GM19468 (cell line): ENCODE measurements at regions not wholly inside any gene's neighbourhood (a gene's known extent, or its start where the extent isn't known, plus 50 kb on each side); places are given as distances from the start of the nearest gene placed in this dataset.
"Not testable (repeated sequence)": the region's sequence is repeated elsewhere in the genome, so short reads cannot be mapped to it uniquely, and the experiment has no call there.

Experiments
- ATAC-seq: cut with Tn5 transposase; IDR thresholded peaks from one replicate; pipeline ENCODE4 v1.9.1; 2021; ENCODE audit warnings: mild to moderate bottlenecking, moderate library complexity, moderate number of reproducible peaks; ENCODE audit not compliant: unreplicated experiment; ENCODE audit errors: extremely low read depth

- ATAC-seq = no peak
These were observed 2676.6 kb downstream of the PCDH9 start for GRCh38 chr13:64553411-64554129.

- no peak for ATAC-seq
These were observed 2678.4 kb downstream of the PCDH9 start for GRCh38 chr13:64551755-64552154.

DNA sequence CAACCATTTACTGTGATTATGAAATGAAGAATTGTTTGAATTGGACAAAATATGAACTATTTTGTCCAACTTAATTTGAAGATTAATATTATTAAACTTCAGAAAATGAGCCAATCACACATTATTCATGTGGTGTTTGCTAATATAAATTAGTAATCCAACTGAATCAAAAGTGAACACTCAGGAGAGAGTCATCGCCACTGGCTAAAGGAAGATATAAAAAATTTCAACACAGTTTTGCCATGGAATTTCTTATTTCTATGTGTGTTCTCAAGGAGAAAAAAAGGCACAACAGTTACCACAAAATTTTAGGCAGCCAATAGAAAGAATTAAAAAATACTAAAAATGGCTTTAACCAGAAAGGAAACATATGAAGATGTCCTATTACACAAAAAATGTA is 2683.8 kb downstream of the PCDH9 start:
- ATAC-seq = no peak

DNA sequence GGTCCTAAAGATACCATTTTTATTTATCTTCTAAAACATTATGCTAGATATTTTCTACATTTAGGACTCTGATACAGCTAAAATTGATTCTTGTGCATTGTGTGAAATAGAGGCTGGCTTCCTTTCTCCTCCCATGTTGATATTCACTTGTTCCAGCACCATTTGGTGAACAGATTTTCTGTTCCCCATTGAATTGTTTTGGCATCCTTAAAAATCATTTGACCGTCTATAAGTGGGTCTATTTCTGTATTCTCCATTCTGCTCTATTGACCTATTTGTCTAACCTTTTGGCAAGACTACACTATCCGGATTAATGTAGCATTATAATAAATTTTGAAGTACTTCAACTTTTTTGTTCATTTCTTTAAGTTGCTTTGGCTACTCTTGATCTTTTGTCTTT is 2689.2 kb downstream of the PCDH9 start:
- no peak for ATAC-seq

GRCh38 chr13:64540468-64540867 is 2689.7 kb downstream of the PCDH9 start:
- ATAC-seq = no peak

- no peak for ATAC-seq
These were observed 2691.4 kb downstream of the PCDH9 start for GRCh38 chr13:64538711-64539110.

DNA sequence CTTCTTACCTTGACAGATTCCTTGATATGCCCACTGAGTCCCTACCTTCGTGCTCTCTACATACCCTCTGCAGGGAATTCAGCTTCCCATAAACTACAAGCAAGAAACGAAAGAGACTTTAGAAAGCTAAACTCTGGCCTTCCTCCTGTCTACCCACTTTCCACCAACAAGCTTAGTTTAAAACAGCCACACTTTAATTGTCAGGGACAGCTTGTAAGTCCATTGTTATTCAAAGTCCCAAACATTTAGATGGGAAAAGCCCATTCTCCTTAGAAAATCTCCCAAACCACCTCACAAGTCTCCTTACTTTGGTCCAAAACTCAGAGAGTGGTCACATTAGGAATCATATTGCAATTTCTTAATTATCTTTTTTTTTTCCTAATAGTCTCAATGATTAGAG is 2695.8 kb downstream of the PCDH9 start:
- no peak for ATAC-seq

DNA sequence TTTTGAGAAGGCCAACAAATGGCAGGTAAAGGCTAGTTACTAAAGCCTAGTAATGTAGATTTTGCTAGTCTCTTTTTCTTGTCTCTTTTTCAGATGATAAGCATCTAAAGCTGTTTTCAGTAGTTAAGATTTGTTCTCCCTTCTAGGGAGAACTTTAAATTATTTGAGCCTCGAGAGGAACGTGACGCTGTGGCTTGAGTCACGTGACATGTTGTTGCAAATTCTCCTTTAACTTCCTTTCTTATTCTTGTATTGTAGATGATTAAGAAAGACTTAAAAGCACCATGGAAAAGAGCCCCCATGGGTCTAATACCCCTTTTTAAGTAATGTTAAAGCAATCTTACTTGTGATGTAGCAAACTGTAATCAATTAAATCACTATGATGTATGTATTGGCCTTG is 2698.7 kb downstream of the PCDH9 start:
- no peak for ATAC-seq

- ATAC-seq = no peak
These were observed 2700.2 kb downstream of the PCDH9 start for GRCh38 chr13:64529874-64530485.

- ATAC-seq = no peak
These were observed 2701.3 kb downstream of the PCDH9 start for GRCh38 chr13:64528838-64529237.

- no peak for ATAC-seq
These were observed 2702.6 kb downstream of the PCDH9 start for GRCh38 chr13:64527561-64527960.

- no peak for ATAC-seq
These were observed 2704.4 kb downstream of the PCDH9 start for GRCh38 chr13:64525687-64526086.

GRCh38 chr13:64510747-64511146 is 2719.4 kb downstream of the PCDH9 start:
- ATAC-seq = no peak

GRCh38 chr13:64506246-64506645 is 2723.9 kb downstream of the PCDH9 start:
- no peak for ATAC-seq

DNA sequence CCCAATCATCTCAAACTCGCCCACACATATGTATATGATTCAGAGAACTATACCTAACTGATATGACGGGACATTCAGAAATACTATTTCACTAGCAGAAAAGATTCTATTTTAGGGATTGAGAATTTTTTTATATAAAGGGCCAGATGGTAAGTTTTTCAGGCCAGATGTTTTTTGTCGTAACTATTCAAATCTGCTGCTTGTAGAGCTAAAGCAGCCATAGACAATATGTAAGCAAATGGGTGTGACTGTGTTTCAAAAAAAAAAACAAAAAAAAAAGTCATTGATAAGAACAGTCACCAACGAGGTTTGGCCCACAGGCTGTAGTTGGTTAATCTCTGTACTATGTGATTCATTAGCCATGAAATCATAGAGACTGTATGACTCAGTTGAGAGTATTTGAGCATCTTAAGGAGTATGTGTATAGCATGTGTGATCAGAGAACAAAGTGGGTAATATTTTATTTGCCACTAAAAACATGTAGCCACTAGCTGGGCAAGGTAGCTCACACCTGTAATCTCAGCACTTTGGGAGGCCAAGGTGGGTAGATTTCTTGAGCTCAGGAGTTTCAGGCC is 2724.7 kb downstream of the PCDH9 start:
- ATAC-seq = no peak

DNA sequence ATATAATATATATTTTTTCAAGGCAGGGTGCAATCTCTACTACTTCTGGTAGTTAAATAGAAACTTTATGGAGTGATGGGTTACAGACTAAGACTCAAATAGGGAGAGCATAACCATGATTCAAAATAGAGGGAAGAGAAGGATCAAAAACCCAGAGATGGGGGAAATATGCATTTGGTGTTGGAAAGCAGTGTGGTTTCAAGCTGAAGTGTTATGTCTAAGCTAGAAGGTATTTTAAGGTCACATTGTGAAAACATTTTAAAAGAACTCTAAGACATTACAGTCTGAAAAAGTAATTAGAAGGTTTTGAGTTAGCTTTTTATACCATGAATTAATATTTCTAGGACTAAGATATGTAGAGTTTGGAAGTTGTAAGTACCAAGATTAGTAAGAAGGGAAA is 2741.4 kb downstream of the PCDH9 start:
- ATAC-seq = no peak

GRCh38 chr13:64482373-64482772 is 2747.8 kb downstream of the PCDH9 start:
- ATAC-seq = no peak

DNA sequence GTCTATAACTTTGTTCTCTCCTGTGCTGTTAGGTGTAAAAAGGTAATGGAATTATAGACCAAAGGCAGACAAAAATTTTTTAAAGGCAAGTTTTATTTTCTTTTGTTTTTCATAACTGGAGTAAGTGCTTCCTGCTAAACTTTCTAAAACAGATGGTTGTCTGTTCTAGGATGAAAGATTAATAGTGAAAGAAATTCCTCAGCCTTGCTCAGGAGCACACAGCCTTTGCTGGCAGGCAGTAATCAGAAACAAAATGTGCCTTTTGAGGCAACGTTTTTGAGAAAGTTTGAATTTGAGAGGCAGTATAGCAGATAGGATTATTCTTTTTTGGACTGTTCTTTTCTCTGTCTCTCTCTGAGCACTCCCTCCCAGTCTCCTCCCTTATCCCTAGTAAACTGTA is 2749.5 kb downstream of the PCDH9 start:
- no peak for ATAC-seq

DNA sequence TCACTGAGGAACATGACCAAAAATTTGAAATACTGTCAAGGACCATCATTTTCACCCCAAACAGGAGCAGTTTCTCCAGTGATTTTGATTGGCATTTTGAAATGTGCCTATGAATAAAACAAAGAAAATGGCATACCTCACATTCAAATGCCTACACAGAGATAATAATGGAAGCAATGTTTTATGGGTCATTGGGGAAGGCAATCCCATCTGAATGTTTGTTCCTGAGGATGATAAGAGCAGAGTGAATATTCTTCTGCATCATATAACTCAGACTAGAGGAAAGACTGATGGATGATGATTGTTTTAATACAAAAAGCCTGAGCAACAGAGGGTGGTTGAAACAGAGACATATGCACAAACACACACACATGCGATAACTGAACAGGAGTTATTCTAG is 2749.9 kb downstream of the PCDH9 start:
- no peak for ATAC-seq

- ATAC-seq = no peak
These were observed 2753.0 kb downstream of the PCDH9 start for GRCh38 chr13:64477146-64477545.

DNA sequence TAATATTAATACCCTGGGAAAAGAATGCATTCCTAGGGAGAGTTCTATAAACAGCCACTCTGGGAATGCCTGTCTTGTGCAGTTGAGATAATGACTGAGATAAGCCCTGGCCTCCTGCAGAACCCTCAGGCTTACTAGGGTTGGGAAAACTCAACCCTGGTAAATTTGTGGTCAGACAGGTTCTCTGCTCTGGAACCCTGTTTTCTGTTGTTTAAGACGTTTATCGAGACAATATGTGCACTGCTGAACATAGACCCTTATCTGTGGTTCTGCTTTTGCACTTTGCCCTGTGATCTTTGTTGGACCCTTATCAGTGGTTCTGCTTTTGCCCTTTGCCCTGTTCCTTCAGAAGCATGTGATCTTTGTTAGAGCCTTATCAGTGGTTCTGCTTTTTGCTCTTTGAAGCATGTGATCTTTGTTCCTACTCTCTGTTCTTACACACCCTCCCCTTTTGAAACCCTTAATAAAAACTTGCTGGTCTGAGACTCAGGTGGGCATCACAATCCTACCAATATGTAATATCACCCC is 2754.0 kb downstream of the PCDH9 start:
- ATAC-seq = not testable (repeated sequence)
